ENCODE measurements at regions not wholly inside any gene's neighbourhood (a gene's known extent, or its start where the extent isn't known, plus 50 kb on each side); places are given as distances from the start of the nearest gene placed in this dataset.

GRCh38 chr13:52975969-52976368 is 52.6 kb upstream of the OLFM4 start:
- no peak overlapping the region for H3K27ac ChIP-seq
- no peak overlapping the region for H3K4me2 ChIP-seq (ENCODE audit: low read length)
- no peaks in the 10 kb centered on the region for H3K27me3 ChIP-seq (ENCODE audit: control insufficient read depth, insufficient read depth, low read length)
- H3K4me1 ChIP-seq, result no peaks in the 10 kb centered on the region
- no peak overlapping the region for H3K9ac ChIP-seq
- no peak for TF ChIP-seq CTCF (IDR thresholded peaks at IDR 0.05)
- no peak overlapping the region for H3K4me3 ChIP-seq (ENCODE audit: low read depth, low read length)
- H3K79me2 ChIP-seq, result no peaks in the 10 kb centered on the region
- no peaks in the 10 kb centered on the region for H3K36me3 ChIP-seq (ENCODE audit: control insufficient read depth, insufficient read depth, low read length)
- no peaks in the 10 kb centered on the region for H3K9me3 ChIP-seq (ENCODE audit: control insufficient read depth, low read length)
- H2AFZ ChIP-seq, result no peak overlapping the region

- Histone ChIP-seq H3K27me3 (ENCODE audit: control insufficient read depth, insufficient read depth, low read length) (no peaks in the 10 kb centered on the region), H3K36me3 (ENCODE audit: control insufficient read depth, insufficient read depth, low read length) (no peaks in the 10 kb centered on the region), H3K4me3 (ENCODE audit: low read depth, low read length) (no peak overlapping the region), H3K4me1 (no peaks in the 10 kb centered on the region), H3K79me2 (no peaks in the 10 kb centered on the region), H3K4me2 (ENCODE audit: low read length) (no peak overlapping the region), H3K9me3 (ENCODE audit: control insufficient read depth, low read length) (no peaks in the 10 kb centered on the region), H2AFZ (no peak overlapping the region), H3K9ac (no peak overlapping the region), H3K27ac (no peak overlapping the region)
- TF ChIP-seq CTCF (IDR thresholded peaks at IDR 0.05), result no peak
Measured at GRCh38 chr13:52975161-52975560, 53.5 kb upstream of the OLFM4 start.

- H3K4me2 ChIP-seq (ENCODE audit: low read length), result no peak overlapping the region
- H3K9ac ChIP-seq, result no peak overlapping the region
- H3K9me3 ChIP-seq (ENCODE audit: control insufficient read depth, low read length), result no peaks in the 10 kb centered on the region
- no peaks in the 10 kb centered on the region for H3K27me3 ChIP-seq (ENCODE audit: control insufficient read depth, insufficient read depth, low read length)
- H2AFZ ChIP-seq, result no peak overlapping the region
- H3K4me3 ChIP-seq (ENCODE audit: low read depth, low read length), result no peak overlapping the region
- no peak for TF ChIP-seq CTCF (IDR thresholded peaks at IDR 0.05)
- H3K36me3 ChIP-seq (ENCODE audit: control insufficient read depth, insufficient read depth, low read length), result no peaks in the 10 kb centered on the region
- no peaks in the 10 kb centered on the region for H3K79me2 ChIP-seq
- no peaks in the 10 kb centered on the region for H3K4me1 ChIP-seq
- no peak overlapping the region for H3K27ac ChIP-seq
Measured at GRCh38 chr13:52974711-52975110, 53.9 kb upstream of the OLFM4 start.

- Histone ChIP-seq H3K9me3 (ENCODE audit: control insufficient read depth, low read length) (no peaks in the 10 kb centered on the region), H3K36me3 (ENCODE audit: control insufficient read depth, insufficient read depth, low read length) (no peaks in the 10 kb centered on the region), H3K27me3 (ENCODE audit: control insufficient read depth, insufficient read depth, low read length) (no peaks in the 10 kb centered on the region), H2AFZ (no peak overlapping the region), H3K4me1 (no peaks in the 10 kb centered on the region), H3K4me2 (ENCODE audit: low read length) (no peak overlapping the region), H3K4me3 (ENCODE audit: low read depth, low read length) (no peak overlapping the region), H3K79me2 (no peaks in the 10 kb centered on the region), H3K9ac (no peak overlapping the region), H3K27ac (no peak overlapping the region)
- TF ChIP-seq CTCF (IDR thresholded peaks at IDR 0.05), result no peak
Measured at GRCh38 chr13:52969373-52969772, 59.2 kb upstream of the OLFM4 start.

- no peaks in the 10 kb centered on the region for H3K36me3 ChIP-seq (ENCODE audit: control insufficient read depth, insufficient read depth, low read length)
- TF ChIP-seq CTCF (IDR thresholded peaks at IDR 0.05), result peak; percentile 84
Measured at GRCh38 chr13:52968074-52968700, 60.4 kb upstream of the OLFM4 start.

More at GRCh38 chr13:52968074-52968700, 60.4 kb upstream of the OLFM4 start:
- Histone ChIP-seq H3K4me3 (ENCODE audit: low read depth, low read length) (no peak overlapping the region), H3K27me3 (ENCODE audit: control insufficient read depth, insufficient read depth, low read length) (no peaks in the 10 kb centered on the region), H3K9me3 (ENCODE audit: control insufficient read depth, low read length) (no peaks in the 10 kb centered on the region), H3K9ac (no peak overlapping the region), H2AFZ (no peak overlapping the region), H3K4me1 (no peaks in the 10 kb centered on the region), H3K4me2 (ENCODE audit: low read length) (no peak overlapping the region), H3K79me2 (no peaks in the 10 kb centered on the region), H3K27ac (no peak overlapping the region)
